DMS 273 (cell line): ENCODE measurements at regions not wholly inside any gene's neighbourhood (a gene's known extent, or its start where the extent isn't known, plus 50 kb on each side); places are given as distances from the start of the nearest gene placed in this dataset.

Source experiments
- DNase-seq: peaks from one replicate; lab custom pipeline; 2025; ENCODE audit not compliant: unreplicated experiment; lab: John Stamatoyannopoulos, UW

- peak; percentile 77 for DNase-seq
Observed at GRCh38 chr7:81374641-81375040, 395.2 kb downstream of the HGF start.

- DNase-seq, result no peak
Observed at GRCh38 chr7:81370822-81371221, 399.0 kb downstream of the HGF start.

- DNase-seq, result peak; percentile 39
Observed at GRCh38 chr7:81367326-81367931, 402.4 kb downstream of the HGF start.

- DNase-seq, result no peak
Observed at GRCh38 chr7:81366546-81366945, 403.3 kb downstream of the HGF start.

GRCh38 chr7:81361769-81362312, 408.0 kb downstream of the HGF start:
- DNase-seq, result no peak

GRCh38 chr7:81355911-81356310, 413.9 kb downstream of the HGF start:
- no peak for DNase-seq

- DNase-seq, result no peak
Observed at GRCh38 chr7:81349044-81349443, 420.8 kb downstream of the HGF start.

- DNase-seq, result no peak
Observed at GRCh38 chr7:81339946-81340345, 421.1 kb upstream of the SEMA3C start.

- no peak for DNase-seq
Observed at GRCh38 chr7:81333536-81333935, 414.7 kb upstream of the SEMA3C start.

GRCh38 chr7:81333004-81333403, 414.2 kb upstream of the SEMA3C start:
- no peak for DNase-seq

- no peak for DNase-seq
Observed at GRCh38 chr7:81331061-81332018, 412.5 kb upstream of the SEMA3C start.

- DNase-seq, result no peak
Observed at GRCh38 chr7:81330108-81330507, 411.3 kb upstream of the SEMA3C start.

GRCh38 chr7:81327468-81328266, 408.8 kb upstream of the SEMA3C start:
- DNase-seq, result no peak

- DNase-seq, result no peak
Observed at GRCh38 chr7:81321949-81322348, 403.1 kb upstream of the SEMA3C start.

GRCh38 chr7:81317741-81318140, 398.9 kb upstream of the SEMA3C start:
- DNase-seq, result no peak

GRCh38 chr7:81308643-81309322, 389.9 kb upstream of the SEMA3C start:
- DNase-seq, result no peak

GRCh38 chr7:81301815-81302214, 383.0 kb upstream of the SEMA3C start:
- no peak for DNase-seq

- no peak for DNase-seq
Observed at GRCh38 chr7:81300753-81301152, 381.9 kb upstream of the SEMA3C start.

- no peak for DNase-seq
Observed at GRCh38 chr7:81299711-81300110, 380.9 kb upstream of the SEMA3C start.

GRCh38 chr7:81298951-81299666, 380.3 kb upstream of the SEMA3C start:
- DNase-seq, result peak; percentile 33
